Panc1 (cell line): ENCODE measurements at regions not wholly inside any gene's neighbourhood (a gene's known extent, or its start where the extent isn't known, plus 50 kb on each side); places are given as distances from the start of the nearest gene placed in this dataset.

Experiments
- ATAC-seq: fragments of 200-7000 bp; cut with Tn5 transposase; 2 replicates; pipeline ENCODE4 v1.9.1; 2020; ENCODE audit warnings: mild to moderate bottlenecking, moderate library complexity
- BruUV-seq: library from RNA; stranded (reverse); fragments of 400-500 nt; replicated peaks from 2 replicates; lab custom pipeline; 2021; lab: Mats Ljungman, UMichigan
- CTCF ChIA-PET: fragments of 300-600 bp; sonication (Branson Sonifier 250); formaldehyde crosslinking; loops from one replicate; lab custom pipeline; 2022; ENCODE audit warnings: antibody characterized with exemption; lab: Charles Lee
- POLR2A ChIA-PET: fragments of 300-600 bp; sonication (Branson Sonifier 250); formaldehyde crosslinking; loops from one replicate; lab custom pipeline; 2022; ENCODE audit warnings: antibody characterized with exemption; lab: Charles Lee
- DNase-seq: peaks from one replicate; pipeline ENCODE4 v3.0.0-alpha.2; 2010; ENCODE audit warnings: low read depth, low spot score
- H3K27ac ChIP-seq: 2 replicates; pipeline ENCODE4 v1.5.1; 2011; ENCODE audit warnings: mild to moderate bottlenecking, low read length, inconsistent platforms
- H3K27me3 ChIP-seq: fragments of 200-500 bp; sonication (Bioruptor generic); 2 replicates; pipeline ENCODE4 v1.6.0; 2014; ENCODE audit warnings: low read length, inconsistent platforms; ENCODE audit not compliant: control insufficient read depth, insufficient read depth
- H3K36me3 ChIP-seq: fragments of 200-500 bp; sonication (Bioruptor generic); 2 replicates; pipeline ENCODE4 v1.5.1; 2014; ENCODE audit warnings: inconsistent platforms, mild to moderate bottlenecking, low read length, moderate library complexity; ENCODE audit not compliant: control insufficient read depth, insufficient read depth
- H3K4me1 ChIP-seq: 2 replicates; pipeline ENCODE4 v1.5.1; 2011; ENCODE audit warnings: inconsistent platforms, mild to moderate bottlenecking, low read length, moderate library complexity; ENCODE audit not compliant: control insufficient read depth, insufficient read depth
- H3K4me3 ChIP-seq, 2 experiments: 2 replicates each; pipeline ENCODE4 v1.5.1; 2011 to 2012; ENCODE audit warnings: low read depth in 2 of 2, low read length in 2 of 2, mild to moderate bottlenecking in 2 of 2, inconsistent platforms in 1 of 2, moderate library complexity in 1 of 2
- H3K9me3 ChIP-seq: fragments of 200-500 bp; sonication (Bioruptor generic); 2 replicates; pipeline ENCODE4 v1.5.1; 2014; ENCODE audit warnings: low read depth, mild to moderate bottlenecking, inconsistent platforms, low read length, moderate library complexity; ENCODE audit not compliant: control insufficient read depth, insufficient read depth
- POLR2AphosphoS5 ChIP-seq: IDR thresholded peaks from 2 replicates; pipeline ENCODE4 v1.6.1; 2012; ENCODE audit warnings: mild to moderate bottlenecking, low read depth, low read length, moderate library complexity
- SIN3A ChIP-seq: IDR thresholded peaks from 2 replicates; pipeline ENCODE4 v1.6.1; 2012; ENCODE audit warnings: low read depth, mild to moderate bottlenecking, low read length, moderate library complexity, borderline replicate concordance; ENCODE audit not compliant: insufficient read depth
- TCF7L2 ChIP-seq: IDR thresholded peaks from 2 replicates; pipeline ENCODE4 v1.6.1; 2011; ENCODE audit warnings: mild to moderate bottlenecking, low read depth, low read length, inconsistent platforms
- in situ Hi-C: cut with HindIII; loops from 2 replicates; pipeline ENCODE4 v1.10.0; 2016; ENCODE audit warnings: low sequenced_read_pairs, low pct_unique_long_range_greater_than_20kb
- intact Hi-C: fragments of 100-400 bp; cut with micrococcal nuclease; formaldehyde crosslinking; loops from one replicate; pipeline ENCODE4 v1.10.0; 2022; ENCODE audit not compliant: unreplicated experiment
- TF ChIP-seq, protein P1 (sequence below): fragments of 450-650 bp; IDR thresholded peaks from 2 replicates; pipeline ENCODE4 v1.5.1; 2017; ENCODE audit warnings: mild to moderate bottlenecking
- TF ChIP-seq, protein P2 (sequence below), 2 experiments: IDR thresholded peaks; 2 replicates each; pipeline ENCODE4 v1.6.1; 2011 to 2012; ENCODE audit warnings: low read depth in 2 of 2, control low read depth in 1 of 2, low read length in 1 of 2, mild to moderate bottlenecking in 1 of 2, moderate library complexity in 1 of 2; ENCODE audit not compliant: insufficient read depth in 1 of 2

GRCh38 chr7:94261067-94261466 lies 133.6 kb upstream of the COL1A2 start:
- in situ Hi-C loops = no loop called here

GRCh38 chr7:94264756-94265155 lies 129.9 kb upstream of the COL1A2 start:
- DNase-seq (no peak), ATAC-seq (no peak)
- ChIA-PET POLR2A (no interaction called here), CTCF (no interaction called here)
- Histone ChIP-seq H3K36me3 (no peaks in the 10 kb centered on the region), H3K27me3 (no peaks in the 10 kb centered on the region), H3K27ac (no peak overlapping the region), H3K9me3 (no peaks in the 10 kb centered on the region), H3K4me1 (no peaks in the 10 kb centered on the region), H3K4me3 (no peak overlapping the region)
- no TSS peak for BruUV-seq
- intact Hi-C loops (no loop called here), in situ Hi-C loops (no loop called here)
- TF ChIP-seq, protein P1, sequence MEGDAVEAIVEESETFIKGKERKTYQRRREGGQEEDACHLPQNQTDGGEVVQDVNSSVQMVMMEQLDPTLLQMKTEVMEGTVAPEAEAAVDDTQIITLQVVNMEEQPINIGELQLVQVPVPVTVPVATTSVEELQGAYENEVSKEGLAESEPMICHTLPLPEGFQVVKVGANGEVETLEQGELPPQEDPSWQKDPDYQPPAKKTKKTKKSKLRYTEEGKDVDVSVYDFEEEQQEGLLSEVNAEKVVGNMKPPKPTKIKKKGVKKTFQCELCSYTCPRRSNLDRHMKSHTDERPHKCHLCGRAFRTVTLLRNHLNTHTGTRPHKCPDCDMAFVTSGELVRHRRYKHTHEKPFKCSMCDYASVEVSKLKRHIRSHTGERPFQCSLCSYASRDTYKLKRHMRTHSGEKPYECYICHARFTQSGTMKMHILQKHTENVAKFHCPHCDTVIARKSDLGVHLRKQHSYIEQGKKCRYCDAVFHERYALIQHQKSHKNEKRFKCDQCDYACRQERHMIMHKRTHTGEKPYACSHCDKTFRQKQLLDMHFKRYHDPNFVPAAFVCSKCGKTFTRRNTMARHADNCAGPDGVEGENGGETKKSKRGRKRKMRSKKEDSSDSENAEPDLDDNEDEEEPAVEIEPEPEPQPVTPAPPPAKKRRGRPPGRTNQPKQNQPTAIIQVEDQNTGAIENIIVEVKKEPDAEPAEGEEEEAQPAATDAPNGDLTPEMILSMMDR = no peak
- no peak for TF ChIP-seq TCF7L2
- no peak for TF ChIP-seq SIN3A
- TF ChIP-seq, protein P2, sequence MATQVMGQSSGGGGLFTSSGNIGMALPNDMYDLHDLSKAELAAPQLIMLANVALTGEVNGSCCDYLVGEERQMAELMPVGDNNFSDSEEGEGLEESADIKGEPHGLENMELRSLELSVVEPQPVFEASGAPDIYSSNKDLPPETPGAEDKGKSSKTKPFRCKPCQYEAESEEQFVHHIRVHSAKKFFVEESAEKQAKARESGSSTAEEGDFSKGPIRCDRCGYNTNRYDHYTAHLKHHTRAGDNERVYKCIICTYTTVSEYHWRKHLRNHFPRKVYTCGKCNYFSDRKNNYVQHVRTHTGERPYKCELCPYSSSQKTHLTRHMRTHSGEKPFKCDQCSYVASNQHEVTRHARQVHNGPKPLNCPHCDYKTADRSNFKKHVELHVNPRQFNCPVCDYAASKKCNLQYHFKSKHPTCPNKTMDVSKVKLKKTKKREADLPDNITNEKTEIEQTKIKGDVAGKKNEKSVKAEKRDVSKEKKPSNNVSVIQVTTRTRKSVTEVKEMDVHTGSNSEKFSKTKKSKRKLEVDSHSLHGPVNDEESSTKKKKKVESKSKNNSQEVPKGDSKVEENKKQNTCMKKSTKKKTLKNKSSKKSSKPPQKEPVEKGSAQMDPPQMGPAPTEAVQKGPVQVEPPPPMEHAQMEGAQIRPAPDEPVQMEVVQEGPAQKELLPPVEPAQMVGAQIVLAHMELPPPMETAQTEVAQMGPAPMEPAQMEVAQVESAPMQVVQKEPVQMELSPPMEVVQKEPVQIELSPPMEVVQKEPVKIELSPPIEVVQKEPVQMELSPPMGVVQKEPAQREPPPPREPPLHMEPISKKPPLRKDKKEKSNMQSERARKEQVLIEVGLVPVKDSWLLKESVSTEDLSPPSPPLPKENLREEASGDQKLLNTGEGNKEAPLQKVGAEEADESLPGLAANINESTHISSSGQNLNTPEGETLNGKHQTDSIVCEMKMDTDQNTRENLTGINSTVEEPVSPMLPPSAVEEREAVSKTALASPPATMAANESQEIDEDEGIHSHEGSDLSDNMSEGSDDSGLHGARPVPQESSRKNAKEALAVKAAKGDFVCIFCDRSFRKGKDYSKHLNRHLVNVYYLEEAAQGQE (IDR thresholded peaks at IDR 0.05; ENCODE audit: insufficient read depth in 1 of 2, low read depth in 2 of 2, low read length in 1 of 2) = no peak
- no peak for TF ChIP-seq POLR2AphosphoS5

More at GRCh38 chr7:94261067-94261466, 133.6 kb upstream of the COL1A2 start:
- BruUV-seq = no TSS peak
- Histone ChIP-seq H3K27me3 (no peaks in the 10 kb centered on the region; the same call in 1 of the 2 replicates), H3K9me3 (no peaks in the 10 kb centered on the region), H3K4me3 (no peak overlapping the region), H3K36me3 (no peaks in the 10 kb centered on the region; the same call in 1 of the 2 replicates), H3K27ac (no peak overlapping the region), H3K4me1 (no peaks in the 10 kb centered on the region)
- POLR2A ChIA-PET = no interaction called here
- no peak for TF ChIP-seq SIN3A
- TF ChIP-seq, protein P1 = no peak
- TF ChIP-seq POLR2AphosphoS5 = no peak
- TF ChIP-seq, protein P2 (IDR thresholded peaks at IDR 0.05; ENCODE audit: insufficient read depth in 1 of 2, low read depth in 2 of 2, low read length in 1 of 2) = no peak
- TF ChIP-seq TCF7L2 = no peak
- ATAC-seq (no peak), DNase-seq (no peak)
- CTCF ChIA-PET = no interaction called here
- intact Hi-C loops = no loop called here
